ENCODE measurements at regions not wholly inside any gene's neighbourhood (a gene's known extent, or its start where the extent isn't known, plus 50 kb on each side); places are given as distances from the start of the nearest gene placed in this dataset.

- no peaks in the 10 kb centered on the region for H3K79me2 ChIP-seq (ENCODE audit: control insufficient read depth, insufficient read depth, low read length)
- H3K4me3 ChIP-seq (ENCODE audit: control extremely low read depth in 1 of 5, extremely low read depth in 1 of 5, insufficient read depth in 1 of 5, low read depth in 2 of 5, low read length in 4 of 5), result no peak overlapping the region
- Mint-ChIP-seq H3K9me3 (ENCODE audit: insufficient read depth) (no peaks in the 10 kb centered on the region), H3K4me1 (no peaks in the 10 kb centered on the region), H3K4me3 (no peak overlapping the region), H3K27ac (no peak overlapping the region), H3K27me3 (peaks cover 4% of the 10 kb centered on the region)
- TF ChIP-seq EZH2 (IDR thresholded peaks at IDR 0.05; ENCODE audit: borderline replicate concordance, insufficient read depth, low read depth, low read length, poor library complexity, severe bottlenecking) (no peak), CTCF (IDR thresholded peaks at IDR 0.05) (no peak)
- 92% methylated on average over 2 of the region's 3 CpGs for WGBS (ENCODE audit: insufficient coverage)
- H3K4me1 ChIP-seq (ENCODE audit: control insufficient read depth in 2 of 2, insufficient read depth in 2 of 2, low read length in 2 of 2), result no peaks in the 10 kb centered on the region
- no peaks in the 10 kb centered on the region for H3K27me3 ChIP-seq (replicated peaks in 1 of 4; ENCODE audit: control extremely low read depth in 1 of 4, control insufficient read depth in 3 of 4, insufficient read depth in 4 of 4, low read length in 3 of 4)
- ChIA-PET POLR2A (no interaction called here), CTCF (no interaction called here)
- intact Hi-C loops (cut with micrococcal nuclease), result no loop called here
- DNase-seq, result no peak
- H4K20me1 ChIP-seq (ENCODE audit: control insufficient read depth, insufficient read depth, low read length, poor library complexity, severe bottlenecking), result no peaks in the 10 kb centered on the region
- H2AFZ ChIP-seq (ENCODE audit: insufficient read depth, low read depth, low read length, poor library complexity, severe bottlenecking), result no peak overlapping the region
- H3K36me3 ChIP-seq (replicated peaks in 1 of 2; ENCODE audit: control extremely low read depth in 1 of 2, control insufficient read depth in 1 of 2, extremely low read depth in 1 of 2, insufficient read depth in 2 of 2, low read length in 1 of 2), result no peaks in the 10 kb centered on the region
- no peak overlapping the region for H3K27ac ChIP-seq (ENCODE audit: low read length in 2 of 2)
- no peaks in the 10 kb centered on the region for H3K9me3 ChIP-seq (ENCODE audit: control extremely low read depth in 1 of 3, control insufficient read depth in 2 of 3, insufficient read depth in 1 of 3, low read length in 2 of 3)
- no peak overlapping the region for H3K4me2 ChIP-seq (replicated peaks; ENCODE audit: low read depth, low read length, poor library complexity, severe bottlenecking)
- no peak overlapping the region for H3K9ac ChIP-seq (ENCODE audit: low read length)
- ATAC-seq (ENCODE audit: low read depth), result no peak
These were observed 318.6 kb upstream of the PRDM1 start for GRCh38 chr6:105767541-105767940.

GRCh38 chr6:105765239-105765638, 320.9 kb upstream of the PRDM1 start:
- no peak overlapping the region for H3K27ac ChIP-seq (ENCODE audit: low read length in 2 of 2)
- no peaks in the 10 kb centered on the region for H3K4me1 Mint-ChIP-seq
- no peaks in the 10 kb centered on the region for H3K79me2 ChIP-seq (ENCODE audit: control insufficient read depth, insufficient read depth, low read length)
- intact Hi-C loops (cut with micrococcal nuclease), result no loop called here
- ChIA-PET CTCF (no interaction called here), POLR2A (no interaction called here)
- H3K27ac Mint-ChIP-seq, result no peak overlapping the region
- no peaks in the 10 kb centered on the region for H3K9me3 ChIP-seq (ENCODE audit: control extremely low read depth in 1 of 3, control insufficient read depth in 2 of 3, insufficient read depth in 1 of 3, low read length in 2 of 3)
- no peaks in the 10 kb centered on the region for H3K27me3 ChIP-seq (replicated peaks in 1 of 4; ENCODE audit: control extremely low read depth in 1 of 4, control insufficient read depth in 3 of 4, insufficient read depth in 4 of 4, low read length in 3 of 4)
- H2AFZ ChIP-seq (ENCODE audit: insufficient read depth, low read depth, low read length, poor library complexity, severe bottlenecking), result no peak overlapping the region
- no peaks in the 10 kb centered on the region for H3K4me1 ChIP-seq (ENCODE audit: control insufficient read depth in 2 of 2, insufficient read depth in 2 of 2, low read length in 2 of 2)
- no peak for DNase-seq
- no peaks in the 10 kb centered on the region for H4K20me1 ChIP-seq (ENCODE audit: control insufficient read depth, insufficient read depth, low read length, poor library complexity, severe bottlenecking)
- H3K36me3 ChIP-seq (replicated peaks in 1 of 2; ENCODE audit: control extremely low read depth in 1 of 2, control insufficient read depth in 1 of 2, extremely low read depth in 1 of 2, insufficient read depth in 2 of 2, low read length in 1 of 2), result no peaks in the 10 kb centered on the region
- peaks cover 4% of the 10 kb centered on the region for H3K27me3 Mint-ChIP-seq
- H3K4me3 ChIP-seq (ENCODE audit: control extremely low read depth in 1 of 5, extremely low read depth in 1 of 5, insufficient read depth in 1 of 5, low read depth in 2 of 5, low read length in 4 of 5), result no peak overlapping the region
- TF ChIP-seq CTCF (IDR thresholded peaks at IDR 0.05) (no peak), EZH2 (IDR thresholded peaks at IDR 0.05; ENCODE audit: borderline replicate concordance, insufficient read depth, low read depth, low read length, poor library complexity, severe bottlenecking) (no peak)
- no peak overlapping the region for H3K4me2 ChIP-seq (replicated peaks; ENCODE audit: low read depth, low read length, poor library complexity, severe bottlenecking)
- H3K9ac ChIP-seq (ENCODE audit: low read length), result no peak overlapping the region
- ATAC-seq (ENCODE audit: low read depth), result no peak
- H3K4me3 Mint-ChIP-seq, result no peak overlapping the region
- H3K9me3 Mint-ChIP-seq (ENCODE audit: insufficient read depth), result no peaks in the 10 kb centered on the region
